Keratinocyte (primary cell): ENCODE measurements at regions not wholly inside any gene's neighbourhood (a gene's known extent, or its start where the extent isn't known, plus 50 kb on each side); places are given as distances from the start of the nearest gene placed in this dataset.
"Not testable (repeated sequence)": the region's sequence is repeated elsewhere in the genome, so short reads cannot be mapped to it uniquely, and the experiment has no call there.

Experiments used
- DNase-seq: peaks from one replicate; pipeline ENCODE4 v3.0.0-alpha.2; 2011; ENCODE audit warnings: low read depth, missing footprints, low spot score
- FAIRE-seq: peaks from 2 replicates; lab custom pipeline; 2011; peaks lifted over from hg19 to GRCh38; lab: Jason Lieb, UNC
- H2AFZ ChIP-seq: 2 replicates; pipeline ENCODE4 v1.6.0; 2012; ENCODE audit warnings: low read length, control low read depth, inconsistent platforms; ENCODE audit not compliant: control insufficient read depth
- H3K27ac ChIP-seq: 2 replicates; pipeline ENCODE4 v1.5.1; 2011; ENCODE audit warnings: low read length; ENCODE audit not compliant: control insufficient read depth, insufficient read depth
- H3K27me3 ChIP-seq: 3 replicates; pipeline ENCODE4 v1.6.0; 2011; ENCODE audit warnings: low read length; ENCODE audit not compliant: control insufficient read depth, insufficient read depth; ENCODE audit errors: extremely low read depth
- H3K36me3 ChIP-seq, 2 experiments: 2 replicates in 1 of 2; 3 replicates in 1 of 2; pipeline ENCODE4 v1.5.1; 2011; ENCODE audit warnings: low read length in 2 of 2, mild to moderate bottlenecking in 1 of 2; ENCODE audit not compliant: control insufficient read depth in 2 of 2, insufficient read depth in 2 of 2; ENCODE audit errors: extremely low read depth in 1 of 2
- H3K4me1 ChIP-seq: 3 replicates; pipeline ENCODE4 v1.5.1; 2011; ENCODE audit warnings: low read length; ENCODE audit not compliant: control insufficient read depth, insufficient read depth; ENCODE audit errors: extremely low read depth
- H3K4me2 ChIP-seq: 3 replicates; pipeline ENCODE4 v1.6.0; 2011; ENCODE audit warnings: low read depth, low read length; ENCODE audit not compliant: control insufficient read depth, insufficient read depth; ENCODE audit errors: extremely low read depth
- H3K4me3 ChIP-seq, 3 experiments: fragments of 200-600 bp in 1 of 3; sonication (generic) in 1 of 3; 2 replicates in 2 of 3; 3 replicates in 1 of 3; pipeline ENCODE4 v1.5.1; 2011 to 2016; ENCODE audit warnings: low read length in 3 of 3, mild to moderate bottlenecking in 3 of 3, control low read depth in 2 of 3, inconsistent platforms in 1 of 3, low read depth in 1 of 3, mixed read lengths in 1 of 3, mixed run types in 1 of 3, moderate library complexity in 1 of 3; ENCODE audit not compliant: control insufficient read depth in 2 of 3, insufficient read depth in 2 of 3; ENCODE audit errors: extremely low read depth in 1 of 3
- H3K79me2 ChIP-seq: 2 replicates; pipeline ENCODE4 v1.6.0; 2012; ENCODE audit warnings: low read length; ENCODE audit not compliant: control insufficient read depth, insufficient read depth
- H3K9ac ChIP-seq: 3 replicates; pipeline ENCODE4 v1.6.0; 2011; ENCODE audit warnings: low read length; ENCODE audit not compliant: control insufficient read depth, insufficient read depth; ENCODE audit errors: extremely low read depth
- H3K9me1 ChIP-seq: 3 replicates; pipeline ENCODE4 v1.6.0; 2011; ENCODE audit warnings: low read length; ENCODE audit not compliant: control insufficient read depth, insufficient read depth; ENCODE audit errors: extremely low read depth
- H3K9me3 ChIP-seq: 2 replicates; pipeline ENCODE4 v1.5.1; 2012; ENCODE audit warnings: low read depth, low read length; ENCODE audit not compliant: control insufficient read depth
- H4K20me1 ChIP-seq: 3 replicates; pipeline ENCODE4 v1.6.0; 2011; ENCODE audit warnings: low read length; ENCODE audit not compliant: control insufficient read depth, insufficient read depth; ENCODE audit errors: extremely low read depth
- CTCF ChIP-seq, 3 experiments: IDR thresholded peaks in 1 of 3; conservative IDR thresholded peaks in 1 of 3; optimal IDR thresholded peaks in 1 of 3; 2 replicates in 2 of 3; 3 replicates in 1 of 3; pipeline versions ENCODE3 to v1.5.1; 2011; ENCODE audit warnings: low read length in 3 of 3, mild to moderate bottlenecking in 3 of 3, moderate library complexity in 2 of 3, control low read depth in 1 of 3, inconsistent platforms in 1 of 3; ENCODE audit not compliant: insufficient read depth in 2 of 3; ENCODE audit errors: extremely low read depth in 1 of 3
- EZH2 ChIP-seq: IDR thresholded peaks from one replicate; pipeline ENCODE4 v1.6.1; 2012; ENCODE audit warnings: inconsistent platforms, mild to moderate bottlenecking, low read length, moderate library complexity
- dilution Hi-C: fragments of 300-500 bp; cut with MboI; formaldehyde crosslinking; loops from one replicate; pipeline ENCODE4 v1.7.0; 2020; ENCODE audit warnings: low sequenced_read_pairs; ENCODE audit not compliant: extremely low pct_ligation_motif_present

- H4K20me1 ChIP-seq, H3K4me3 ChIP-seq, H2AFZ ChIP-seq, H3K79me2 ChIP-seq, H3K9ac ChIP-seq, H3K27ac ChIP-seq, H3K27me3 ChIP-seq, H3K4me2 ChIP-seq, H3K36me3 ChIP-seq, H3K9me3 ChIP-seq, H3K4me1 ChIP-seq, DNase-seq, FAIRE-seq, H3K9me1 ChIP-seq, dilution Hi-C loops: not testable (repeated sequence)
These were observed 49.9 kb upstream of the MSMB start for GRCh38 chr10:46095943-46096342.

- Histone ChIP-seq H3K4me2 (no peak overlapping the region), H3K36me3 (no peaks in the 10 kb centered on the region), H3K4me3 (no peak overlapping the region), H3K9me1 (no peaks in the 10 kb centered on the region), H3K4me1 (no peaks in the 10 kb centered on the region), H3K27ac (no peak overlapping the region), H3K9me3 (no peaks in the 10 kb centered on the region), H3K9ac (no peak overlapping the region), H3K79me2 (no peaks in the 10 kb centered on the region), H4K20me1 (no peaks in the 10 kb centered on the region), H2AFZ (no peak overlapping the region), H3K27me3 (no peaks in the 10 kb centered on the region)
- dilution Hi-C loops = no loop called here
- no peak for FAIRE-seq
- DNase-seq = no peak
- TF ChIP-seq CTCF (optimal IDR thresholded peaks at IDR 0.05 in 1 of 3, IDR thresholded peaks at IDR 0.05 in 1 of 3, conservative IDR thresholded peaks at IDR 0.05 in 1 of 3; ENCODE audit: extremely low read depth in 1 of 3, insufficient read depth in 2 of 3, low read length in 3 of 3) (no peak), EZH2 (no peak)
These were observed 50.4 kb upstream of the MSMB start for GRCh38 chr10:46096446-46096845.

GRCh38 chr10:46096909-46097575 is 51.0 kb upstream of the MSMB start:
- Histone ChIP-seq H3K9ac (no peak overlapping the region), H3K27ac (no peak overlapping the region), H2AFZ (no peak overlapping the region), H3K4me2 (no peak overlapping the region), H4K20me1 (no peaks in the 10 kb centered on the region), H3K36me3 (no peaks in the 10 kb centered on the region), H3K4me3 (no peak overlapping the region), H3K9me3 (no peaks in the 10 kb centered on the region), H3K79me2 (no peaks in the 10 kb centered on the region), H3K4me1 (no peaks in the 10 kb centered on the region), H3K9me1 (no peaks in the 10 kb centered on the region), H3K27me3 (no peaks in the 10 kb centered on the region)
- DNase-seq = no peak
- dilution Hi-C loops = no loop called here
- FAIRE-seq = no peak
- TF ChIP-seq EZH2 (no peak), CTCF (optimal IDR thresholded peaks at IDR 0.05 in 1 of 3, IDR thresholded peaks at IDR 0.05 in 1 of 3, conservative IDR thresholded peaks at IDR 0.05 in 1 of 3; ENCODE audit: extremely low read depth in 1 of 3, insufficient read depth in 2 of 3, low read length in 3 of 3) (no peak)
